Neuronal stem cell (in vitro differentiated cells): ENCODE measurements at regions not wholly inside any gene's neighbourhood (a gene's known extent, or its start where the extent isn't known, plus 50 kb on each side); places are given as distances from the start of the nearest gene placed in this dataset.
A peak's percentile ranks its signal among the peaks of the same experiment; 100 is the strongest.

Source experiments
- DNase-seq: peaks from one replicate; pipeline ENCODE4 v3.0.0-alpha.2; 2013; ENCODE audit warnings: low spot score
- H2AFZ ChIP-seq: one replicate; pipeline ENCODE4 v1.6.1; 2013; ENCODE audit warnings: mild to moderate bottlenecking, low read length, inconsistent platforms
- H2AK5ac ChIP-seq: 2 replicates; pipeline ENCODE4 v1.6.1; 2013; ENCODE audit warnings: low read depth, mild to moderate bottlenecking, inconsistent platforms, low read length, moderate library complexity, mixed read lengths
- H2BK120ac ChIP-seq: 2 replicates; pipeline ENCODE4 v1.6.1; 2013; ENCODE audit warnings: low read depth, mild to moderate bottlenecking, inconsistent platforms, low read length, moderate library complexity, mixed read lengths
- H2BK12ac ChIP-seq: one replicate; pipeline ENCODE4 v1.6.1; 2013; ENCODE audit warnings: low read length, inconsistent platforms
- H2BK15ac ChIP-seq: 2 replicates; pipeline ENCODE4 v1.6.1; 2013; ENCODE audit warnings: mild to moderate bottlenecking, low read length, inconsistent platforms, mixed read lengths
- H2BK5ac ChIP-seq: one replicate; pipeline ENCODE4 v1.6.1; 2013; ENCODE audit warnings: inconsistent platforms, mild to moderate bottlenecking, low read length, moderate library complexity
- H3K14ac ChIP-seq: one replicate; pipeline ENCODE4 v1.6.1; 2013; ENCODE audit warnings: low read length, inconsistent platforms
- H3K18ac ChIP-seq: 2 replicates; pipeline ENCODE4 v1.6.1; 2013; ENCODE audit warnings: low read length, inconsistent platforms
- H3K23ac ChIP-seq: 2 replicates; pipeline ENCODE4 v1.6.1; 2013; ENCODE audit warnings: low read depth, mild to moderate bottlenecking, mixed read lengths, low read length, inconsistent platforms; ENCODE audit not compliant: poor library complexity
- H3K27ac ChIP-seq: replicated peaks from 3 replicates; pipeline ENCODE4 v1.5.1; 2013; ENCODE audit warnings: low read length, inconsistent platforms
- H3K27me3 ChIP-seq, 3 experiments: 2 replicates each; pipeline ENCODE4 v1.6.1; 2013; ENCODE audit warnings: low read length in 3 of 3, mild to moderate bottlenecking in 2 of 3, inconsistent platforms in 1 of 3, low read depth in 1 of 3, mixed read lengths in 1 of 3, moderate library complexity in 1 of 3; ENCODE audit not compliant: control insufficient read depth in 3 of 3, insufficient read depth in 3 of 3
- H3K36me3 ChIP-seq, 2 donors: replicated peaks in 1 of 2; 2 replicates each; pipeline ENCODE4 v1.6.1; 2013; ENCODE audit warnings: low read length in 2 of 2; ENCODE audit not compliant: control insufficient read depth in 2 of 2, insufficient read depth in 2 of 2
- H3K4ac ChIP-seq: 2 replicates; pipeline ENCODE4 v1.6.1; 2013; ENCODE audit warnings: inconsistent platforms, mild to moderate bottlenecking, low read length, moderate library complexity
- H3K4me1 ChIP-seq, 2 donors: 1 replicate in 1 of 2; 2 replicates in 1 of 2; pipeline ENCODE4 v1.6.1; 2013; ENCODE audit warnings: low read length in 2 of 2, low read depth in 1 of 2; ENCODE audit not compliant: control insufficient read depth in 2 of 2, insufficient read depth in 1 of 2
- H3K4me2 ChIP-seq: one replicate; pipeline ENCODE4 v1.6.1; 2013; ENCODE audit warnings: mild to moderate bottlenecking, low read length, inconsistent platforms; ENCODE audit not compliant: insufficient read depth, poor library complexity, severe bottlenecking
- H3K4me3 ChIP-seq, 2 donors: 2 replicates each; pipeline ENCODE4 v1.5.1; 2013; ENCODE audit warnings: low read length in 2 of 2, mild to moderate bottlenecking in 2 of 2, inconsistent platforms in 1 of 2, moderate library complexity in 1 of 2
- H3K79me1 ChIP-seq: one replicate; pipeline ENCODE4 v1.6.1; 2013; ENCODE audit warnings: low read depth, mild to moderate bottlenecking, inconsistent platforms, low read length, moderate library complexity
- H3K9ac ChIP-seq: one replicate; pipeline ENCODE4 v1.6.1; 2013; ENCODE audit warnings: mild to moderate bottlenecking, low read depth, low read length, inconsistent platforms; ENCODE audit not compliant: poor library complexity
- H3K9me3 ChIP-seq, 2 donors: replicated peaks in 1 of 2; 2 replicates each; pipeline versions ENCODE3 to v1.6.1; 2013; ENCODE audit warnings: low read length in 2 of 2, mild to moderate bottlenecking in 2 of 2, inconsistent platforms in 1 of 2, low read depth in 1 of 2, mixed read lengths in 1 of 2, moderate library complexity in 1 of 2; ENCODE audit not compliant: control insufficient read depth in 2 of 2, insufficient read depth in 1 of 2
- H4K8ac ChIP-seq: one replicate; pipeline ENCODE4 v1.6.1; 2013; ENCODE audit warnings: low read depth, mild to moderate bottlenecking, inconsistent platforms, low read length, moderate library complexity
- H4K91ac ChIP-seq: one replicate; pipeline ENCODE4 v1.6.1; 2013; ENCODE audit warnings: low read length, low read depth, mild to moderate bottlenecking, inconsistent platforms; ENCODE audit not compliant: poor library complexity
- WGBS, 2 donors: extraction: QIAGEN DNeasy Blood & Tissue Kit; methylation state at CpG; one replicate each; pipeline ENCODE4 v1.1.7; 2013; ENCODE audit warnings: missing lambda C conversion rate in 2 of 2, mixed read lengths in 1 of 2; ENCODE audit not compliant: insufficient read length in 2 of 2, insufficient replicate concordance in 1 of 2; ENCODE audit errors: extremely low coverage in 2 of 2; 5-methylcytosine and 5-hydroxymethylcytosine counted together

GRCh38 chr6:132204591-132204990 is 196.7 kb downstream of the MOXD1 start:
- WGBS, 2 donors, result no CpG with 5 or more reads among the region's 4 CpGs

DNA sequence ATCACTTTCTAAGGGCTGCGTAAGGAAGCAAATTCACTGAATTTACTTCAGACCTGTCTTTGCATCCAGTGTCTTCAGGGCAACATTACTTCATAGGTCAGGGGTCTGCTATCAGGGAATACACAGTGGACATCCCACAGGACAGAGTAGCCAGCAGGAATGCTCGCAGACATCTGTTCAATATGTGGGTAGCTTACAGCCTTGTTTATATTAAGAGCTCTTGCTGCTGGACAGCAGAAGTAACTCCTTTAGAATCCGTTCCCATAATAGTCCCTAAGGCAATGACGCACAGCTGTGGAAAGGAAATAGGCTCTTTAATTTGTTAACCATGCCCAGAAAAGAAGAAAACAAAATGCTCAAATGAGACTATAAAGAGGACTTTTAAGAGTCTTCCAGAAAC is 198.7 kb downstream of the MOXD1 start:
- Histone ChIP-seq H3K79me1 (no peaks in the 10 kb centered on the region), H2AFZ (peak overlapping the region; percentile 43), H2AK5ac (no peak overlapping the region), H3K14ac (no peak overlapping the region), H2BK15ac (no peak overlapping the region), H2BK5ac (no peak overlapping the region), H3K36me3 (no peaks in the 10 kb centered on the region), H3K9ac (no peak overlapping the region), H3K18ac (no peak overlapping the region), H3K23ac (no peak overlapping the region), H4K8ac (no peak overlapping the region), H2BK120ac (no peak overlapping the region), H2BK12ac (no peak overlapping the region), H3K9me3 (no peaks in the 10 kb centered on the region), H3K27me3 (no peaks in the 10 kb centered on the region), H3K27ac (no peak overlapping the region), H4K91ac (no peak overlapping the region), H3K4ac (no peak overlapping the region), H3K4me1 (peaks cover 0 to 4% of the 10 kb centered on the region in 2 donors), H3K4me2 (no peak overlapping the region), H3K4me3 (no peak overlapping the region)
- no peak for DNase-seq
- WGBS, 2 donors, result no CpG with 5 or more reads among the region's 4 CpGs

More at GRCh38 chr6:132204591-132204990, 196.7 kb downstream of the MOXD1 start:
- H3K18ac ChIP-seq, result no peak overlapping the region
- no peak overlapping the region for H4K8ac ChIP-seq
- H2BK5ac ChIP-seq, result no peak overlapping the region
- H3K9me3 ChIP-seq, result no peaks in the 10 kb centered on the region
- no peak overlapping the region for H3K23ac ChIP-seq
- no peaks in the 10 kb centered on the region for H3K27me3 ChIP-seq
- no peaks in the 10 kb centered on the region for H3K79me1 ChIP-seq
- H3K36me3 ChIP-seq, result no peaks in the 10 kb centered on the region
- no peak overlapping the region for H3K27ac ChIP-seq
- no peak overlapping the region for H4K91ac ChIP-seq
- H2AFZ ChIP-seq, result no peak overlapping the region
- no peak overlapping the region for H2AK5ac ChIP-seq
- H3K4me3 ChIP-seq, result no peak overlapping the region
- no peak overlapping the region for H2BK12ac ChIP-seq
- H3K14ac ChIP-seq, result no peak overlapping the region
- peaks cover 0 to 4% of the 10 kb centered on the region in 2 donors for H3K4me1 ChIP-seq
- H2BK120ac ChIP-seq, result no peak overlapping the region
- no peak for DNase-seq
- no peak overlapping the region for H3K4ac ChIP-seq
- no peak overlapping the region for H3K9ac ChIP-seq
- H2BK15ac ChIP-seq, result no peak overlapping the region
- H3K4me2 ChIP-seq, result no peak overlapping the region

- no peak overlapping the region for H3K27ac ChIP-seq
- no peak overlapping the region for H3K4ac ChIP-seq
- H3K4me1 ChIP-seq, result peaks cover 0 to 4% of the 10 kb centered on the region in 2 donors
- no peak overlapping the region for H2AK5ac ChIP-seq
- H4K8ac ChIP-seq, result no peak overlapping the region
- H3K9ac ChIP-seq, result no peak overlapping the region
- H3K14ac ChIP-seq, result no peak overlapping the region
- peaks cover 5 to 10% of the 10 kb centered on the region in 2 donors for H3K9me3 ChIP-seq
- no CpG with 5 or more reads among the region's 3 CpGs for WGBS, 2 donors
- no peak overlapping the region for H2AFZ ChIP-seq
- H3K4me2 ChIP-seq, result no peak overlapping the region
- no peaks in the 10 kb centered on the region for H3K36me3 ChIP-seq
- H3K27me3 ChIP-seq, result no peaks in the 10 kb centered on the region
- no peak for DNase-seq
- H2BK15ac ChIP-seq, result no peak overlapping the region
- no peak overlapping the region for H2BK12ac ChIP-seq
- no peak overlapping the region for H3K18ac ChIP-seq
- H3K4me3 ChIP-seq, result no peak overlapping the region
- no peak overlapping the region for H4K91ac ChIP-seq
- no peak overlapping the region for H3K23ac ChIP-seq
- no peak overlapping the region for H2BK5ac ChIP-seq
- H3K79me1 ChIP-seq, result no peaks in the 10 kb centered on the region
- no peak overlapping the region for H2BK120ac ChIP-seq
These were observed 201.9 kb downstream of the MOXD1 start for GRCh38 chr6:132199343-132199742.

DNA sequence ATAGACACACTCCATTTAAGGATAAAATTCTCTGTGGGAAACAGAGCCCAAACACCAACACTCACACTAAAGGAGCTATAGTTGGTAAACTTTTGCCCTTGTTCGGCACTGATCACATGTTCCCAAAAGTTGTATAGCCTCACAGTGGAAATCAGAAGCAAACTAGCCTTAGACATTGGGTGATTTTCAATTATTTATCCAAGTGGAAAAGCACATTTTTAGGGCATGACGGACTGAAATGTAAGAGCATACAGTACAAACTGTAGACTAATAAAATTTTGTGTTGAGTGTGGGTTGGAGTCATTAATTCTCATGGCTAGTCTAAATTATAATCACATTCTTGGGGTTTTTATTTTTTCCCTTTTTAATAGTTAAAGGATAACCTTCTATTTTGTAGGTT is 202.4 kb downstream of the MOXD1 start:
- Histone ChIP-seq H3K4me2 (no peak overlapping the region), H3K79me1 (no peaks in the 10 kb centered on the region), H2BK120ac (no peak overlapping the region), H4K91ac (no peak overlapping the region), H3K9me3 (peaks cover 5 to 10% of the 10 kb centered on the region in 2 donors), H2BK12ac (no peak overlapping the region), H3K23ac (no peak overlapping the region), H3K4me3 (no peak overlapping the region), H2AK5ac (no peak overlapping the region), H2AFZ (no peak overlapping the region), H2BK15ac (no peak overlapping the region), H3K4ac (no peak overlapping the region), H4K8ac (no peak overlapping the region), H3K27me3 (no peaks in the 10 kb centered on the region), H3K9ac (no peak overlapping the region), H3K4me1 (peaks cover 0 to 4% of the 10 kb centered on the region in 2 donors), H3K36me3 (no peaks in the 10 kb centered on the region), H3K18ac (no peak overlapping the region), H3K27ac (no peak overlapping the region), H3K14ac (no peak overlapping the region), H2BK5ac (no peak overlapping the region)
- no peak for DNase-seq
- no CpG with 5 or more reads among the region's 2 CpGs for WGBS, 2 donors
